GM23248 (cell line): ENCODE measurements at regions not wholly inside any gene's neighbourhood (a gene's known extent, or its start where the extent isn't known, plus 50 kb on each side); places are given as distances from the start of the nearest gene placed in this dataset.

Experiments
- DNase-seq: peaks from one replicate; pipeline ENCODE4 v3.0.0-alpha.2; 2015
- H2AFZ ChIP-seq: fragments of 200-600 bp; sonication (generic); 2 replicates; pipeline ENCODE4 v1.6.1; 2016; ENCODE audit warnings: antibody characterized with exemption
- H3F3A ChIP-seq: fragments of 200-600 bp; sonication (generic); 2 replicates; pipeline ENCODE4 v1.6.1; 2016; ENCODE audit warnings: mild to moderate bottlenecking, antibody characterized with exemption, mixed run types; ENCODE audit not compliant: insufficient read depth
- H3K27ac ChIP-seq: fragments of 200-600 bp; sonication (generic); 2 replicates; pipeline ENCODE4 v1.5.1; 2016; ENCODE audit warnings: mild to moderate bottlenecking
- H3K27me3 ChIP-seq: fragments of 200-600 bp; sonication (generic); replicated peaks from 2 replicates; pipeline ENCODE4 v1.6.1; 2016; ENCODE audit warnings: mild to moderate bottlenecking; ENCODE audit not compliant: insufficient read depth
- H3K36me3 ChIP-seq: fragments of 200-600 bp; sonication (generic); 2 replicates; pipeline ENCODE4 v1.6.1; 2016; ENCODE audit warnings: low read depth, mild to moderate bottlenecking
- H3K4me1 ChIP-seq: fragments of 200-600 bp; sonication (generic); 2 replicates; pipeline ENCODE4 v1.6.1; 2016; ENCODE audit warnings: mild to moderate bottlenecking; ENCODE audit not compliant: insufficient read depth
- H3K4me2 ChIP-seq: fragments of 200-600 bp; sonication (generic); one replicate; pipeline ENCODE4 v1.6.1; 2016; ENCODE audit warnings: mild to moderate bottlenecking; ENCODE audit not compliant: unreplicated experiment
- H3K4me3 ChIP-seq: fragments of 200-600 bp; sonication (generic); 2 replicates; pipeline ENCODE4 v1.5.1; 2016; ENCODE audit warnings: mild to moderate bottlenecking
- H3K79me2 ChIP-seq: fragments of 200-600 bp; sonication (generic); 2 replicates; pipeline ENCODE4 v1.6.1; 2016; ENCODE audit warnings: mild to moderate bottlenecking; ENCODE audit not compliant: insufficient read depth
- H3K9ac ChIP-seq: fragments of 200-600 bp; sonication (generic); 2 replicates; pipeline ENCODE4 v1.6.1; 2016; ENCODE audit warnings: mild to moderate bottlenecking
- H3K9me2 ChIP-seq: fragments of 200-600 bp; sonication (generic); 2 replicates; pipeline ENCODE4 v1.6.1; 2016; ENCODE audit warnings: mixed run types, mild to moderate bottlenecking, moderate library complexity; ENCODE audit not compliant: insufficient read depth
- H3K9me3 ChIP-seq: fragments of 200-600 bp; sonication (generic); one replicate; pipeline ENCODE4 v1.6.1; 2017; ENCODE audit warnings: low read depth
- H4K20me1 ChIP-seq: fragments of 200-600 bp; sonication (generic); 2 replicates; pipeline ENCODE4 v1.6.0; 2016; ENCODE audit not compliant: insufficient read depth
- EZH2 ChIP-seq: fragments of 200-600 bp; sonication (generic); IDR thresholded peaks from 2 replicates; pipeline ENCODE4 v1.6.1; 2018; ENCODE audit warnings: antibody characterized with exemption, mild to moderate bottlenecking; ENCODE audit not compliant: insufficient read depth, poor library complexity, severe bottlenecking
- EZH2phosphoT487 ChIP-seq: fragments of 200-600 bp; sonication (generic); IDR thresholded peaks from 2 replicates; pipeline ENCODE4 v1.6.1; 2018; ENCODE audit warnings: antibody characterized with exemption, moderate library complexity, mild to moderate bottlenecking, low read depth; ENCODE audit not compliant: insufficient read depth
- WGBS, 2 experiments: methylation state at CpG; one replicate each; pipeline ENCODE4 v1.1.6; 2015 to 2017; ENCODE audit warnings: low lambda C conversion rate in 2 of 2, low coverage in 1 of 2; ENCODE audit errors: missing lambda C conversion rate in 2 of 2; 5-methylcytosine and 5-hydroxymethylcytosine counted together
- in situ Hi-C: fragments of 300-500 bp; cut with MboI; formaldehyde crosslinking; loops from 2 replicates; pipeline ENCODE4 v1.15.0; 2020

GRCh38 chrX:134161162-134161561 is 75.8 kb upstream of the CCDC160 start:
- Histone ChIP-seq H3K27me3 (no peaks in the 10 kb centered on the region), H3K79me2 (no peaks in the 10 kb centered on the region), H2AFZ (no peak overlapping the region), H3K9me2 (no peaks in the 10 kb centered on the region), H3K27ac (no peak overlapping the region), H3K4me3 (no peak overlapping the region), H3F3A (no peaks in the 10 kb centered on the region), H3K4me1 (no peaks in the 10 kb centered on the region), H4K20me1 (no peaks in the 10 kb centered on the region), H3K4me2 (no peak overlapping the region), H3K9ac (no peak overlapping the region), H3K36me3 (no peaks in the 10 kb centered on the region), H3K9me3 (no peaks in the 10 kb centered on the region)
- DNase-seq, result no peak
- in situ Hi-C loops, result no loop called here
- 21 to 47% methylated on average over 2 of the region's 2 CpGs for WGBS, 2 experiments
- TF ChIP-seq EZH2phosphoT487, result no peak

- H3K79me2 ChIP-seq, result no peaks in the 10 kb centered on the region
- H3K4me1 ChIP-seq, result no peaks in the 10 kb centered on the region
- no peaks in the 10 kb centered on the region for H3K36me3 ChIP-seq
- in situ Hi-C loops, result no loop called here
- no peak for TF ChIP-seq EZH2
- TF ChIP-seq EZH2phosphoT487, result no peak
- no peaks in the 10 kb centered on the region for H3K9me2 ChIP-seq
- DNase-seq, result no peak
- no peak overlapping the region for H3K4me3 ChIP-seq
- no peaks in the 10 kb centered on the region for H4K20me1 ChIP-seq
- no peak overlapping the region for H3K27ac ChIP-seq
- no peak overlapping the region for H3K4me2 ChIP-seq
- no peak overlapping the region for H2AFZ ChIP-seq
- H3K9me3 ChIP-seq, result no peaks in the 10 kb centered on the region
- H3K27me3 ChIP-seq, result no peaks in the 10 kb centered on the region
- H3F3A ChIP-seq, result no peaks in the 10 kb centered on the region
- no peak overlapping the region for H3K9ac ChIP-seq
Observed at GRCh38 chrX:134162032-134162431, 75.0 kb upstream of the CCDC160 start.

GRCh38 chrX:134163836-134164235 is 73.1 kb upstream of the CCDC160 start:
- in situ Hi-C loops, result no loop called here
- TF ChIP-seq EZH2 (no peak), EZH2phosphoT487 (no peak)
- H3K79me2 ChIP-seq, result no peaks in the 10 kb centered on the region

DNA sequence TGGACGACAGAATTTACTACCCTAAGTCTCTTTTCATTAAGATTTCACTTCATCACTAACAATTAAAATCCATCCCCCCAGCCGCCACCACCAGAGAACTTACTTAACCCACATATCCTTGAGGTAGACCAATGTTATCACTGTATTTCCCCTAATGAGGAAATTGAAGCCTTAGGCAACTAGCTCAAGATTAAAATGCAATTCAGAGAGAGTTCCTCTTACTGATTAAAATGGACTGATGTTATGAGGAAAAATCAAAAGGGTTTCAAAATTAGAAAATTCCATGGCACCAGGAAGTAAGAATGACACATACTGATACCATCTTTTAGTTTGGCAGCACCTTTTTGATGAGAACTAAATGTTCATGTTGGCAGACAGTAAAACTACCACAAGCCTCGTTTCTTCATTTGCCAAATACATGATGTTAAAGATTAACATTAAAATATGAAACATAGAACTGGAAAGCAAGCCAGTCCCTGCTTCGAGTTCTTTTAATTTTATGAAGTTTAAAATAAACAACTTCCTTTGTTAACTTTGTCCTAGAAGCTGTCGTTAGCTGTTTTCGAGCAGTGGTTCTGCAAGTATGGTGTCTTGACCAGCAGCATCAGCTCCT is 69.3 kb upstream of the CCDC160 start:
- H4K20me1 ChIP-seq, result no peaks in the 10 kb centered on the region

More at GRCh38 chrX:134163836-134164235, 73.1 kb upstream of the CCDC160 start:
- Histone ChIP-seq H3K4me3 (no peak overlapping the region), H3K36me3 (no peaks in the 10 kb centered on the region), H3K4me2 (no peak overlapping the region), H3K4me1 (no peaks in the 10 kb centered on the region), H3K9me2 (no peaks in the 10 kb centered on the region), H3K9me3 (no peaks in the 10 kb centered on the region), H3K9ac (no peak overlapping the region), H2AFZ (no peak overlapping the region), H3K27ac (no peak overlapping the region), H4K20me1 (no peaks in the 10 kb centered on the region), H3F3A (no peaks in the 10 kb centered on the region), H3K27me3 (no peaks in the 10 kb centered on the region)
- 20 to 54% methylated on average over 1 of the region's 1 CpG for WGBS, 2 experiments
- DNase-seq, result no peak

More for the DNA sequence above, 69.3 kb upstream of the CCDC160 start:
- no peak overlapping the region for H3K4me2 ChIP-seq
- in situ Hi-C loops, result no loop called here
- DNase-seq, result no peak
- no peaks in the 10 kb centered on the region for H3K9me3 ChIP-seq
- H2AFZ ChIP-seq, result no peak overlapping the region
- no peak overlapping the region for H3K27ac ChIP-seq
- TF ChIP-seq EZH2phosphoT487, result no peak
- no peak for TF ChIP-seq EZH2
- H3K9ac ChIP-seq, result no peak overlapping the region
- H3K27me3 ChIP-seq, result no peaks in the 10 kb centered on the region
- H3K4me3 ChIP-seq, result no peak overlapping the region
- H3K36me3 ChIP-seq, result no peaks in the 10 kb centered on the region
- WGBS, 2 experiments, result 48 to 54% methylated on average over 5 to 6 of the region's 6 CpGs
- no peaks in the 10 kb centered on the region for H3K4me1 ChIP-seq
- no peaks in the 10 kb centered on the region for H3K9me2 ChIP-seq
- no peaks in the 10 kb centered on the region for H3K79me2 ChIP-seq
- no peaks in the 10 kb centered on the region for H3F3A ChIP-seq
